GM13977 (cell line): ENCODE measurements at regions not wholly inside any gene's neighbourhood (a gene's known extent, or its start where the extent isn't known, plus 50 kb on each side); places are given as distances from the start of the nearest gene placed in this dataset.
"Not testable (repeated sequence)": the region's sequence is repeated elsewhere in the genome, so short reads cannot be mapped to it uniquely, and the experiment has no call there.

ENCODE experiments used
- DNase-seq: peaks from one replicate; pipeline ENCODE4 v3.0.0; 2012; ENCODE audit warnings: low spot score
- CTCF ChIP-seq: IDR thresholded peaks from 2 replicates; pipeline ENCODE4 v1.5.1; 2012; ENCODE audit warnings: mild to moderate bottlenecking, control low read depth; ENCODE audit not compliant: insufficient read depth; ENCODE audit errors: extremely low read depth, missing control alignments
- in situ Hi-C: fragments of 300-500 bp; cut with MboI; formaldehyde crosslinking; loops from one replicate; pipeline ENCODE4 v1.12.0; 2022; ENCODE audit warnings: low sequenced_read_pairs, low pct_unique_long_range_greater_than_20kb, mixed read lengths, inconsistent platforms; ENCODE audit not compliant: unreplicated experiment

GRCh38 chr4:123602007-123602406, 205.4 kb downstream of the SPRY1 start:
- DNase-seq: no peak
- in situ Hi-C loops: no loop called here
- TF ChIP-seq CTCF: no peak

- TF ChIP-seq CTCF: no peak
- DNase-seq: no peak
These were observed 206.6 kb downstream of the SPRY1 start for GRCh38 chr4:123603165-123603564.

GRCh38 chr4:123605797-123606196, 209.2 kb downstream of the SPRY1 start:
- in situ Hi-C loops, DNase-seq: not testable (repeated sequence)

More at GRCh38 chr4:123603165-123603564, 206.6 kb downstream of the SPRY1 start:
- in situ Hi-C loops: no loop called here

- DNase-seq: no peak
- TF ChIP-seq CTCF: no peak
- in situ Hi-C loops: no loop called here
These were observed 209.7 kb downstream of the SPRY1 start for GRCh38 chr4:123606336-123606735.

- in situ Hi-C loops: no loop called here
- no peak for TF ChIP-seq CTCF
- DNase-seq: no peak
These were observed 210.4 kb downstream of the SPRY1 start for GRCh38 chr4:123606946-123607542.

GRCh38 chr4:123609829-123610228, 213.2 kb downstream of the SPRY1 start:
- in situ Hi-C loops: no loop called here
- DNase-seq: no peak

More at GRCh38 chr4:123609829-123610228, 213.2 kb downstream of the SPRY1 start:
- TF ChIP-seq CTCF: no peak
